Panc1 (cell line): ENCODE measurements at regions not wholly inside any gene's neighbourhood (a gene's known extent, or its start where the extent isn't known, plus 50 kb on each side); places are given as distances from the start of the nearest gene placed in this dataset.

Source experiments
- ATAC-seq: fragments of 200-7000 bp; cut with Tn5 transposase; 2 replicates; pipeline ENCODE4 v1.9.1; 2020; ENCODE audit warnings: mild to moderate bottlenecking, moderate library complexity
- BruUV-seq: library from RNA; stranded (reverse); fragments of 400-500 nt; replicated peaks from 2 replicates; lab custom pipeline; 2021; lab: Mats Ljungman, UMichigan
- CTCF ChIA-PET: fragments of 300-600 bp; sonication (Branson Sonifier 250); formaldehyde crosslinking; loops from one replicate; lab custom pipeline; 2022; ENCODE audit warnings: antibody characterized with exemption; lab: Charles Lee
- POLR2A ChIA-PET: fragments of 300-600 bp; sonication (Branson Sonifier 250); formaldehyde crosslinking; loops from one replicate; lab custom pipeline; 2022; ENCODE audit warnings: antibody characterized with exemption; lab: Charles Lee
- DNase-seq: peaks from one replicate; pipeline ENCODE4 v3.0.0-alpha.2; 2010; ENCODE audit warnings: low read depth, low spot score
- H3K27ac ChIP-seq: 2 replicates; pipeline ENCODE4 v1.5.1; 2011; ENCODE audit warnings: mild to moderate bottlenecking, low read length, inconsistent platforms
- H3K27me3 ChIP-seq: fragments of 200-500 bp; sonication (Bioruptor generic); 2 replicates; pipeline ENCODE4 v1.6.0; 2014; ENCODE audit warnings: low read length, inconsistent platforms; ENCODE audit not compliant: control insufficient read depth, insufficient read depth
- H3K36me3 ChIP-seq: fragments of 200-500 bp; sonication (Bioruptor generic); 2 replicates; pipeline ENCODE4 v1.5.1; 2014; ENCODE audit warnings: inconsistent platforms, mild to moderate bottlenecking, low read length, moderate library complexity; ENCODE audit not compliant: control insufficient read depth, insufficient read depth
- H3K4me1 ChIP-seq: 2 replicates; pipeline ENCODE4 v1.5.1; 2011; ENCODE audit warnings: inconsistent platforms, mild to moderate bottlenecking, low read length, moderate library complexity; ENCODE audit not compliant: control insufficient read depth, insufficient read depth
- H3K4me3 ChIP-seq, 2 experiments: 2 replicates each; pipeline ENCODE4 v1.5.1; 2011 to 2012; ENCODE audit warnings: low read depth in 2 of 2, low read length in 2 of 2, mild to moderate bottlenecking in 2 of 2, inconsistent platforms in 1 of 2, moderate library complexity in 1 of 2
- H3K9me3 ChIP-seq: fragments of 200-500 bp; sonication (Bioruptor generic); 2 replicates; pipeline ENCODE4 v1.5.1; 2014; ENCODE audit warnings: low read depth, mild to moderate bottlenecking, inconsistent platforms, low read length, moderate library complexity; ENCODE audit not compliant: control insufficient read depth, insufficient read depth
- POLR2AphosphoS5 ChIP-seq: IDR thresholded peaks from 2 replicates; pipeline ENCODE4 v1.6.1; 2012; ENCODE audit warnings: mild to moderate bottlenecking, low read depth, low read length, moderate library complexity
- SIN3A ChIP-seq: IDR thresholded peaks from 2 replicates; pipeline ENCODE4 v1.6.1; 2012; ENCODE audit warnings: low read depth, mild to moderate bottlenecking, low read length, moderate library complexity, borderline replicate concordance; ENCODE audit not compliant: insufficient read depth
- TCF7L2 ChIP-seq: IDR thresholded peaks from 2 replicates; pipeline ENCODE4 v1.6.1; 2011; ENCODE audit warnings: mild to moderate bottlenecking, low read depth, low read length, inconsistent platforms
- in situ Hi-C: cut with HindIII; loops from 2 replicates; pipeline ENCODE4 v1.10.0; 2016; ENCODE audit warnings: low sequenced_read_pairs, low pct_unique_long_range_greater_than_20kb
- intact Hi-C: fragments of 100-400 bp; cut with micrococcal nuclease; formaldehyde crosslinking; loops from one replicate; pipeline ENCODE4 v1.10.0; 2022; ENCODE audit not compliant: unreplicated experiment
- TF ChIP-seq, protein P1 (sequence below), 2 experiments: IDR thresholded peaks; 2 replicates each; pipeline ENCODE4 v1.6.1; 2011 to 2012; ENCODE audit warnings: low read depth in 2 of 2, control low read depth in 1 of 2, low read length in 1 of 2, mild to moderate bottlenecking in 1 of 2, moderate library complexity in 1 of 2; ENCODE audit not compliant: insufficient read depth in 1 of 2
- TF ChIP-seq, protein P2 (sequence below): fragments of 450-650 bp; IDR thresholded peaks from 2 replicates; pipeline ENCODE4 v1.5.1; 2017; ENCODE audit warnings: mild to moderate bottlenecking

DNA sequence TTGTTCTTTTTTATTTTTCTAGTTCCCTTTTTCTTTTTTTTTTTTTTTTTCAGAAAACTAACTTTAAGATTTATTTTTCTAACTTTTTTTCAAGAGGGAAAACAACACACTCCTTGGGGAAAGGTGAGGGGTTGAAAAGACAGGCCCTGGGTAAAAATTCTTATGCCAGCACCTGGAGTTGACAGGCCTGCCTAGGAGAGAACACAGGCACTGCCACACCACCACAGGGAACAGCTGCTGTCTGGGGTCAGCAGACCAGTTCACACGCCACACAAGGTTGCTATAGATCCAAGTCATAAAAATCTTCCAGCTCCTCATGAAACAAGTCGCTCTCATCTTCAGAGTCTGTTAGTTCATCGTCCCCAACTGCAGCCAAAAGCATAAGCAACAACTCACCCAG, 246.4 kb downstream of the C12orf50 start:
- no peak overlapping the region for H3K4me3 ChIP-seq
- no peaks in the 10 kb centered on the region for H3K4me1 ChIP-seq
- H3K9me3 ChIP-seq: no peaks in the 10 kb centered on the region
- ChIA-PET CTCF (no interaction called here), POLR2A (no interaction called here)
- no peak overlapping the region for H3K27ac ChIP-seq
- BruUV-seq: no TSS peak
- intact Hi-C loops: no loop called here
- no peaks in the 10 kb centered on the region for H3K27me3 ChIP-seq
- no peak for ATAC-seq
- no peak for TF ChIP-seq SIN3A
- TF ChIP-seq, protein P1, sequence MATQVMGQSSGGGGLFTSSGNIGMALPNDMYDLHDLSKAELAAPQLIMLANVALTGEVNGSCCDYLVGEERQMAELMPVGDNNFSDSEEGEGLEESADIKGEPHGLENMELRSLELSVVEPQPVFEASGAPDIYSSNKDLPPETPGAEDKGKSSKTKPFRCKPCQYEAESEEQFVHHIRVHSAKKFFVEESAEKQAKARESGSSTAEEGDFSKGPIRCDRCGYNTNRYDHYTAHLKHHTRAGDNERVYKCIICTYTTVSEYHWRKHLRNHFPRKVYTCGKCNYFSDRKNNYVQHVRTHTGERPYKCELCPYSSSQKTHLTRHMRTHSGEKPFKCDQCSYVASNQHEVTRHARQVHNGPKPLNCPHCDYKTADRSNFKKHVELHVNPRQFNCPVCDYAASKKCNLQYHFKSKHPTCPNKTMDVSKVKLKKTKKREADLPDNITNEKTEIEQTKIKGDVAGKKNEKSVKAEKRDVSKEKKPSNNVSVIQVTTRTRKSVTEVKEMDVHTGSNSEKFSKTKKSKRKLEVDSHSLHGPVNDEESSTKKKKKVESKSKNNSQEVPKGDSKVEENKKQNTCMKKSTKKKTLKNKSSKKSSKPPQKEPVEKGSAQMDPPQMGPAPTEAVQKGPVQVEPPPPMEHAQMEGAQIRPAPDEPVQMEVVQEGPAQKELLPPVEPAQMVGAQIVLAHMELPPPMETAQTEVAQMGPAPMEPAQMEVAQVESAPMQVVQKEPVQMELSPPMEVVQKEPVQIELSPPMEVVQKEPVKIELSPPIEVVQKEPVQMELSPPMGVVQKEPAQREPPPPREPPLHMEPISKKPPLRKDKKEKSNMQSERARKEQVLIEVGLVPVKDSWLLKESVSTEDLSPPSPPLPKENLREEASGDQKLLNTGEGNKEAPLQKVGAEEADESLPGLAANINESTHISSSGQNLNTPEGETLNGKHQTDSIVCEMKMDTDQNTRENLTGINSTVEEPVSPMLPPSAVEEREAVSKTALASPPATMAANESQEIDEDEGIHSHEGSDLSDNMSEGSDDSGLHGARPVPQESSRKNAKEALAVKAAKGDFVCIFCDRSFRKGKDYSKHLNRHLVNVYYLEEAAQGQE (IDR thresholded peaks at IDR 0.05; ENCODE audit: insufficient read depth in 1 of 2, low read depth in 2 of 2, low read length in 1 of 2): no peak
- TF ChIP-seq, protein P2, sequence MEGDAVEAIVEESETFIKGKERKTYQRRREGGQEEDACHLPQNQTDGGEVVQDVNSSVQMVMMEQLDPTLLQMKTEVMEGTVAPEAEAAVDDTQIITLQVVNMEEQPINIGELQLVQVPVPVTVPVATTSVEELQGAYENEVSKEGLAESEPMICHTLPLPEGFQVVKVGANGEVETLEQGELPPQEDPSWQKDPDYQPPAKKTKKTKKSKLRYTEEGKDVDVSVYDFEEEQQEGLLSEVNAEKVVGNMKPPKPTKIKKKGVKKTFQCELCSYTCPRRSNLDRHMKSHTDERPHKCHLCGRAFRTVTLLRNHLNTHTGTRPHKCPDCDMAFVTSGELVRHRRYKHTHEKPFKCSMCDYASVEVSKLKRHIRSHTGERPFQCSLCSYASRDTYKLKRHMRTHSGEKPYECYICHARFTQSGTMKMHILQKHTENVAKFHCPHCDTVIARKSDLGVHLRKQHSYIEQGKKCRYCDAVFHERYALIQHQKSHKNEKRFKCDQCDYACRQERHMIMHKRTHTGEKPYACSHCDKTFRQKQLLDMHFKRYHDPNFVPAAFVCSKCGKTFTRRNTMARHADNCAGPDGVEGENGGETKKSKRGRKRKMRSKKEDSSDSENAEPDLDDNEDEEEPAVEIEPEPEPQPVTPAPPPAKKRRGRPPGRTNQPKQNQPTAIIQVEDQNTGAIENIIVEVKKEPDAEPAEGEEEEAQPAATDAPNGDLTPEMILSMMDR: no peak
- TF ChIP-seq POLR2AphosphoS5: no peak
- TF ChIP-seq TCF7L2: no peak
- in situ Hi-C loops: no loop called here
- no peaks in the 10 kb centered on the region for H3K36me3 ChIP-seq
- no peak for DNase-seq

DNA sequence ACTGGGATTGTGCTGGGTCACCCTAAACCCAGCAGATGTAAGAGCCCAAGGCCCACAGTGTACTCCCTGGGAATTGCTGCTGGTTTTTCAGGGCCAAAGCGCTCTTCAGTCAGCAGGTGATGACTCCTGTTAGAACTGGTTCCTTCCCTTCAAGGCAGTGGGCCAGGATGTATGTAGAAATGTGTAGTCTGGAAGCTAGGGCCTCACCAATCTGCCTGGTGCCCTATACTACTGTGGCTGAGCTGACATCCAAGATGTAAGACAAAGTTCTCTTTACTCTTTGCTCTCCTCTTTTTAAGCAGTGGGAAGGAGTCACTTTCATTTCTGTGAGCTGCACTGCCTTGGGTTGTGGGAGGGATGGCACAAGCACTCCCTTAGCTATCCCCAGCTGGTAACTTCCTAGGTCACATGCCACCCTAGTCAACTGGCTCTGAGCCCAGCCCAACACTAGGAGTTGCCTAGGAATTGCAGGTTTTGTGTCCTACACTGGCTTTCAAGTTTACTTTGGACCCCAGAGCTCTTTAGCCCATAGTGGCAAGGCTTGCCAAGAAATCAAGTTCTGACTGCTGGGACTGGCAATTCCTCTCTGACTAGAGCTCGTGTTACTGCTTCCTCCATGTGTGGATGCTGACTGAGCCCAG, 249.2 kb downstream of the C12orf50 start:
- DNase-seq (no peak), ATAC-seq (no peak)
- ChIA-PET POLR2A (no interaction called here), CTCF (no interaction called here)
- intact Hi-C loops: no loop called here
- TF ChIP-seq SIN3A (no peak), POLR2AphosphoS5 (no peak), TCF7L2 (no peak)
- TF ChIP-seq, protein P2: no peak
- TF ChIP-seq, protein P1 (IDR thresholded peaks at IDR 0.05; ENCODE audit: insufficient read depth in 1 of 2, low read depth in 2 of 2, low read length in 1 of 2): no peak
- Histone ChIP-seq H3K27ac (no peak overlapping the region), H3K36me3 (no peaks in the 10 kb centered on the region), H3K9me3 (no peaks in the 10 kb centered on the region), H3K27me3 (no peaks in the 10 kb centered on the region), H3K4me1 (no peaks in the 10 kb centered on the region), H3K4me3 (no peak overlapping the region)
- no TSS peak for BruUV-seq
- in situ Hi-C loops: no loop called here
